Loucy (cell line): ENCODE measurements at regions not wholly inside any gene's neighbourhood (a gene's known extent, or its start where the extent isn't known, plus 50 kb on each side); places are given as distances from the start of the nearest gene placed in this dataset.
A peak's percentile ranks its signal among the peaks of the same experiment; 100 is the strongest.

Source experiments
- H2AFZ ChIP-seq: fragments of 200-600 bp; sonication (generic); 2 replicates; pipeline ENCODE4 v1.6.0; 2016; ENCODE audit warnings: antibody characterized with exemption, mild to moderate bottlenecking, low read length, moderate library complexity
- H3F3A ChIP-seq: fragments of 200-600 bp; 2 replicates; pipeline ENCODE4 v1.6.0; 2016; ENCODE audit warnings: antibody characterized with exemption, low read depth, mild to moderate bottlenecking
- H3K27me3 ChIP-seq: fragments of 200-600 bp; sonication (generic); 2 replicates; pipeline ENCODE4 v1.6.1; 2014; ENCODE audit warnings: low read length, mild to moderate bottlenecking; ENCODE audit not compliant: insufficient read depth, poor library complexity, severe bottlenecking
- H3K36me3 ChIP-seq: fragments of 200-600 bp; sonication (generic); 2 replicates; pipeline ENCODE4 v1.6.1; 2016; ENCODE audit warnings: low read length; ENCODE audit not compliant: insufficient read depth
- H3K4me1 ChIP-seq: fragments of 200-600 bp; sonication (generic); 2 replicates; pipeline ENCODE4 v1.5.1; 2014; ENCODE audit warnings: low read length, mild to moderate bottlenecking; ENCODE audit not compliant: insufficient read depth, poor library complexity, severe bottlenecking
- H3K4me2 ChIP-seq: fragments of 200-600 bp; sonication (generic); 2 replicates; pipeline ENCODE4 v1.6.0; 2014; ENCODE audit warnings: antibody characterized with exemption, low read length, low read depth, mild to moderate bottlenecking; ENCODE audit not compliant: poor library complexity, severe bottlenecking
- H3K4me3 ChIP-seq: fragments of 200-600 bp; sonication (generic); 2 replicates; pipeline ENCODE4 v1.5.1; 2014; ENCODE audit warnings: low read length, mild to moderate bottlenecking, mixed read lengths; ENCODE audit not compliant: poor library complexity, severe bottlenecking
- H3K79me2 ChIP-seq: fragments of 200-600 bp; sonication (generic); 2 replicates; pipeline ENCODE4 v1.6.1; 2014; ENCODE audit warnings: low read length; ENCODE audit not compliant: insufficient read depth
- H3K9ac ChIP-seq: fragments of 200-600 bp; sonication (generic); 2 replicates; pipeline ENCODE4 v1.6.0; 2014; ENCODE audit warnings: mild to moderate bottlenecking, low read depth, low read length, moderate library complexity; ENCODE audit not compliant: poor library complexity, severe bottlenecking
- H3K9me2 ChIP-seq: fragments of 200-600 bp; sonication (generic); replicated peaks from 2 replicates; pipeline ENCODE4 v1.6.1; 2016; ENCODE audit warnings: low read depth, low read length, mixed read lengths
- H3K9me3 ChIP-seq: fragments of 200-600 bp; sonication (generic); 2 replicates; pipeline ENCODE4 v1.6.1; 2014; ENCODE audit warnings: mild to moderate bottlenecking, antibody characterized with exemption, low read length, low read depth; ENCODE audit not compliant: insufficient read depth
- H4K20me1 ChIP-seq: fragments of 200-600 bp; sonication (generic); 2 replicates; pipeline ENCODE4 v1.6.0; 2014; ENCODE audit warnings: antibody characterized with exemption, low read length, mild to moderate bottlenecking; ENCODE audit not compliant: insufficient read depth, poor library complexity, severe bottlenecking
- CTCF ChIP-seq: fragments of 200-600 bp; sonication (generic); conservative IDR thresholded peaks from 2 replicates; pipeline ENCODE4 v1.5.1; 2014; ENCODE audit warnings: mild to moderate bottlenecking, antibody characterized with exemption, low read length
- EZH2phosphoT487 ChIP-seq: fragments of 200-600 bp; IDR thresholded peaks from 2 replicates; pipeline ENCODE4 v1.6.1; 2018; ENCODE audit warnings: antibody characterized with exemption, mild to moderate bottlenecking, moderate library complexity, borderline replicate concordance

GRCh38 chr6:82589509-82590206, 226.0 kb downstream of the TPBG start:
- TF ChIP-seq EZH2phosphoT487 (no peak), CTCF (peak; percentile 53)
- no peak overlapping the region for H3K4me2 ChIP-seq

GRCh38 chr6:82597201-82597600, 233.6 kb downstream of the TPBG start:
- TF ChIP-seq EZH2phosphoT487 (no peak), CTCF (no peak)
- H3K9me2 ChIP-seq = no peaks in the 10 kb centered on the region
- H3F3A ChIP-seq = no peaks in the 10 kb centered on the region
- no peak overlapping the region for H2AFZ ChIP-seq
- no peaks in the 10 kb centered on the region for H3K27me3 ChIP-seq
- no peaks in the 10 kb centered on the region for H4K20me1 ChIP-seq
- H3K4me2 ChIP-seq = no peak overlapping the region
- H3K9me3 ChIP-seq = no peaks in the 10 kb centered on the region
- H3K4me1 ChIP-seq = no peaks in the 10 kb centered on the region
- H3K36me3 ChIP-seq = no peaks in the 10 kb centered on the region
- no peak overlapping the region for H3K4me3 ChIP-seq
- no peaks in the 10 kb centered on the region for H3K79me2 ChIP-seq
- no peak overlapping the region for H3K9ac ChIP-seq

More at GRCh38 chr6:82589509-82590206, 226.0 kb downstream of the TPBG start:
- Histone ChIP-seq H3K9ac (no peak overlapping the region), H4K20me1 (no peaks in the 10 kb centered on the region), H3K4me3 (no peak overlapping the region), H3K9me2 (no peaks in the 10 kb centered on the region), H2AFZ (no peak overlapping the region), H3K79me2 (no peaks in the 10 kb centered on the region), H3K9me3 (no peaks in the 10 kb centered on the region), H3F3A (no peaks in the 10 kb centered on the region), H3K27me3 (no peaks in the 10 kb centered on the region), H3K4me1 (no peaks in the 10 kb centered on the region), H3K36me3 (no peaks in the 10 kb centered on the region)

GRCh38 chr6:82602776-82603175, 239.2 kb downstream of the TPBG start:
- H3K4me3 ChIP-seq = no peak overlapping the region
- no peaks in the 10 kb centered on the region for H3K9me2 ChIP-seq
- no peaks in the 10 kb centered on the region for H3K36me3 ChIP-seq
- no peaks in the 10 kb centered on the region for H4K20me1 ChIP-seq
- H3F3A ChIP-seq = no peaks in the 10 kb centered on the region
- no peaks in the 10 kb centered on the region for H3K4me1 ChIP-seq
- H3K4me2 ChIP-seq = no peak overlapping the region
- no peaks in the 10 kb centered on the region for H3K27me3 ChIP-seq
- H3K79me2 ChIP-seq = no peaks in the 10 kb centered on the region
- H2AFZ ChIP-seq = no peak overlapping the region
- no peak overlapping the region for H3K9ac ChIP-seq
- no peaks in the 10 kb centered on the region for H3K9me3 ChIP-seq
- TF ChIP-seq CTCF (no peak), EZH2phosphoT487 (no peak)
